ENCODE measurements at regions not wholly inside any gene's neighbourhood (a gene's known extent, or its start where the extent isn't known, plus 50 kb on each side); places are given as distances from the start of the nearest gene placed in this dataset.
"Not testable (repeated sequence)": the region's sequence is repeated elsewhere in the genome, so short reads cannot be mapped to it uniquely, and the experiment has no call there.

GRCh38 chr18:7178568-7178967 is 52.3 kb upstream of the LRRC30 start:
- DNase-seq (ENCODE audit: low read depth, low spot score) = not testable (repeated sequence)

GRCh38 chr18:7177116-7177744 is 53.7 kb upstream of the LRRC30 start:
- peak; percentile 8 for DNase-seq (ENCODE audit: low read depth, low spot score)

GRCh38 chr18:7174344-7175095 is 56.4 kb upstream of the LRRC30 start:
- DNase-seq (ENCODE audit: low read depth, low spot score) = no peak

GRCh38 chr18:7173216-7173615 is 55.6 kb upstream of the LAMA1 start:
- no peak for DNase-seq (ENCODE audit: low read depth, low spot score)

GRCh38 chr18:7172611-7173010 is 55.0 kb upstream of the LAMA1 start:
- DNase-seq (ENCODE audit: low read depth, low spot score) = no peak

- DNase-seq (ENCODE audit: low read depth, low spot score) = no peak
Observed at GRCh38 chr18:7170292-7170691, 52.7 kb upstream of the LAMA1 start.

GRCh38 chr18:7169601-7170000 is 52.0 kb upstream of the LAMA1 start:
- no peak for DNase-seq (ENCODE audit: low read depth, low spot score)

- no peak for DNase-seq (ENCODE audit: low read depth, low spot score)
Observed at GRCh38 chr18:7168408-7168807, 50.8 kb upstream of the LAMA1 start.

All from pulmonary artery endothelial cell (primary cell).